Limb (tissue), 2 donors: ENCODE measurements at regions not wholly inside any gene's neighbourhood (a gene's known extent, or its start where the extent isn't known, plus 50 kb on each side); places are given as distances from the start of the nearest gene placed in this dataset.
"Not testable (repeated sequence)": the region's sequence is repeated elsewhere in the genome, so short reads cannot be mapped to it uniquely, and the experiment has no call there.

Experiments used
- DNase-seq, 2 donors: peaks; one replicate each; pipeline ENCODE4 v3.0.0-alpha.2; 2016; ENCODE audit errors: extremely low spot score in 2 of 2

GRCh38 chr2:41149054-41149453 is 697.2 kb upstream of the SLC8A1 start:
- DNase-seq, result no peak

- no peak for DNase-seq
Observed at GRCh38 chr2:41151746-41152145, 699.9 kb upstream of the SLC8A1 start.

- no peak for DNase-seq
Observed at GRCh38 chr2:41152318-41152717, 700.4 kb upstream of the SLC8A1 start.

GRCh38 chr2:41160439-41160838 is 708.5 kb upstream of the SLC8A1 start:
- DNase-seq, result no peak

GRCh38 chr2:41167014-41167413 is 715.1 kb upstream of the SLC8A1 start:
- DNase-seq, result no peak

GRCh38 chr2:41169744-41170143 is 717.9 kb upstream of the SLC8A1 start:
- DNase-seq, result no peak

- DNase-seq, result no peak
Observed at GRCh38 chr2:41170589-41170988, 718.7 kb upstream of the SLC8A1 start.

GRCh38 chr2:41180387-41180786 is 728.5 kb upstream of the SLC8A1 start:
- no peak for DNase-seq

GRCh38 chr2:41182961-41183360 is 731.1 kb upstream of the SLC8A1 start:
- DNase-seq, result no peak

GRCh38 chr2:41187376-41188122 is 735.7 kb upstream of the SLC8A1 start:
- DNase-seq, result peak in 1 of 2 donors; percentile 16

- peak in 1 of 2 donors; percentile 26 for DNase-seq
Observed at GRCh38 chr2:41194230-41194629, 742.3 kb upstream of the SLC8A1 start.

- DNase-seq, result no peak
Observed at GRCh38 chr2:41197781-41198180, 745.9 kb upstream of the SLC8A1 start.

GRCh38 chr2:41199334-41199733 is 747.4 kb upstream of the SLC8A1 start:
- DNase-seq, result peak in 1 of 2 donors; percentile 21

- no peak for DNase-seq
Observed at GRCh38 chr2:41204315-41204714, 752.4 kb upstream of the SLC8A1 start.

- no peak for DNase-seq
Observed at GRCh38 chr2:41206004-41206403, 754.1 kb upstream of the SLC8A1 start.

GRCh38 chr2:41207578-41207977 is 755.7 kb upstream of the SLC8A1 start:
- no peak for DNase-seq

- DNase-seq, result not testable (repeated sequence)
Observed at GRCh38 chr2:41210030-41210429, 758.1 kb upstream of the SLC8A1 start.

GRCh38 chr2:41216978-41217377 is 765.1 kb upstream of the SLC8A1 start:
- no peak for DNase-seq

- no peak for DNase-seq
Observed at GRCh38 chr2:41222593-41222992, 770.7 kb upstream of the SLC8A1 start.

- no peak for DNase-seq
Observed at GRCh38 chr2:41234093-41234492, 782.2 kb upstream of the SLC8A1 start.

- no peak for DNase-seq
Observed at GRCh38 chr2:41241325-41242000, 789.6 kb upstream of the SLC8A1 start.

- DNase-seq, result no peak
Observed at GRCh38 chr2:41242001-41242331, 790.1 kb upstream of the SLC8A1 start.
